Adrenal gland (tissue), 9 donors: ENCODE measurements at regions not wholly inside any gene's neighbourhood (a gene's known extent, or its start where the extent isn't known, plus 50 kb on each side); places are given as distances from the start of the nearest gene placed in this dataset.

Experiments used
- DNase-seq, 7 donors: peaks; one replicate each; pipeline ENCODE4 v3.0.0-alpha.2; 2019 to 2020
- H3K27ac ChIP-seq, 5 donors: fragments of 200-600 bp; sonication (generic) in 4 of 5; 1 replicate in 3 of 5; 2 replicates in 2 of 5; pipeline versions ENCODE4 v1.5.1 to v1.8.0; 2016 to 2020; ENCODE audit warnings: mild to moderate bottlenecking in 1 of 5
- H3K27me3 ChIP-seq: fragments of 200-600 bp; 2 replicates; pipeline ENCODE4 v1.8.0; 2021
- H3K36me3 ChIP-seq, 2 donors: fragments of 200-600 bp; replicated peaks in 1 of 2; 1 replicate in 1 of 2; 2 replicates in 1 of 2; pipeline versions ENCODE4 v1.5.1 to v1.8.0; 2018 to 2022
- H3K4me1 ChIP-seq, 2 donors: fragments of 200-600 bp; replicated peaks in 1 of 2; 1 replicate in 1 of 2; 2 replicates in 1 of 2; pipeline versions ENCODE4 v1.5.1 to v1.8.0; 2018 to 2021
- H3K4me3 ChIP-seq, 4 donors: fragments of 200-600 bp; sonication (generic) in 3 of 4; one replicate each; pipeline ENCODE4 v1.5.1; 2016 to 2018
- H3K9me3 ChIP-seq, 3 donors: fragments of 200-600 bp; sonication (generic) in 1 of 3; replicated peaks in 1 of 3; 1 replicate in 2 of 3; 2 replicates in 1 of 3; pipeline versions ENCODE4 v1.5.1 to v1.8.0; 2016 to 2021
- CTCF ChIP-seq, 6 experiments: fragments of 450-650 bp in 4 of 6; fragments of 200-600 bp in 2 of 6; sonication (generic) in 1 of 6; IDR thresholded peaks; 1 replicate in 5 of 6; 2 replicates in 1 of 6; pipeline versions ENCODE4 v1.5.1 to v1.8.0; 2016 to 2021; ENCODE audit warnings: antibody characterized with exemption in 6 of 6, mild to moderate bottlenecking in 2 of 6, moderate library complexity in 1 of 6
- POLR2A ChIP-seq, 2 donors: fragments of 450-650 bp; IDR thresholded peaks; one replicate each; pipeline ENCODE4 v1.6.1; 2017; ENCODE audit warnings: antibody characterized with exemption in 2 of 2, mild to moderate bottlenecking in 2 of 2, moderate library complexity in 1 of 2
- WGBS, 4 donors: extraction: QIAGEN DNeasy Blood & Tissue Kit in 2 of 4; methylation state at CpG; one replicate each; pipeline versions ENCODE4 v1.1.5 to v1.1.7; 2013 to 2017; 5-methylcytosine and 5-hydroxymethylcytosine counted together
- intact Hi-C, 2 donors: fragments of 100-400 bp; cut with DNase I; formaldehyde crosslinking; loops; one replicate each; pipeline versions ENCODE4 v1.14.1 to v1.15.0; 2022 to 2023
- donor health status: healthy with polysubstance abuse.
- donor health status: Bipolar disorder and iron deficiency.
- donor health status: DM: yes; HTN: yes; CAD: no.
- donor health status: DM: no; HTN: no; CAD: no.
- donor health status: DM: no; HTN: no; CAD: no.

GRCh38 chr17:53891726-53892125, 69.0 kb downstream of the KIF2B start:
- no peak overlapping the region for H3K4me3 ChIP-seq
- intact Hi-C loops, result no loop called here
- WGBS, 4 donors, result 76 to 85% (median 80%) methylated on average over 4 of the region's 4 CpGs
- no peaks in the 10 kb centered on the region for H3K9me3 ChIP-seq
- H3K36me3 ChIP-seq, result no peaks in the 10 kb centered on the region
- DNase-seq, result no peak
- no peak overlapping the region for H3K27ac ChIP-seq
- TF ChIP-seq POLR2A (IDR thresholded peaks at IDR 0.05) (no peak), CTCF (IDR thresholded peaks at IDR 0.05) (no peak)
- no peaks in the 10 kb centered on the region for H3K27me3 ChIP-seq
- H3K4me1 ChIP-seq, result no peaks in the 10 kb centered on the region

GRCh38 chr17:53892222-53892621, 69.5 kb downstream of the KIF2B start:
- no peaks in the 10 kb centered on the region for H3K36me3 ChIP-seq
- no peaks in the 10 kb centered on the region for H3K4me1 ChIP-seq
- H3K4me3 ChIP-seq, result no peak overlapping the region
- DNase-seq, result no peak
- no peak overlapping the region for H3K27ac ChIP-seq
- TF ChIP-seq CTCF (IDR thresholded peaks at IDR 0.05) (no peak), POLR2A (IDR thresholded peaks at IDR 0.05) (no peak)
- H3K27me3 ChIP-seq, result no peaks in the 10 kb centered on the region
- intact Hi-C loops, result no loop called here
- no peaks in the 10 kb centered on the region for H3K9me3 ChIP-seq
- WGBS, 4 donors, result 84 to 91% (median 89%) methylated on average over 3 of the region's 3 CpGs

- intact Hi-C loops, result no loop called here
- no peak for DNase-seq
- WGBS, 4 donors, result 31 to 61% (median 37%) methylated on average over 1 of the region's 1 CpG
- Histone ChIP-seq H3K27ac (no peak overlapping the region), H3K4me1 (no peaks in the 10 kb centered on the region), H3K4me3 (no peak overlapping the region), H3K36me3 (no peaks in the 10 kb centered on the region), H3K9me3 (no peaks in the 10 kb centered on the region), H3K27me3 (no peaks in the 10 kb centered on the region)
- TF ChIP-seq CTCF (IDR thresholded peaks at IDR 0.05) (no peak), POLR2A (IDR thresholded peaks at IDR 0.05) (no peak)
Measured at GRCh38 chr17:53894591-53894990, 71.9 kb downstream of the KIF2B start.

- WGBS, 4 donors, result 46 to 68% (median 61%) methylated on average over 1 of the region's 1 CpG
- no peak overlapping the region for H3K27ac ChIP-seq
- no peak for DNase-seq
- no peaks in the 10 kb centered on the region for H3K4me1 ChIP-seq
- H3K4me3 ChIP-seq, result no peak overlapping the region
- no peaks in the 10 kb centered on the region for H3K36me3 ChIP-seq
- no peak for TF ChIP-seq POLR2A (IDR thresholded peaks at IDR 0.05)
- no peak for TF ChIP-seq CTCF (IDR thresholded peaks at IDR 0.05)
- no peaks in the 10 kb centered on the region for H3K9me3 ChIP-seq
- intact Hi-C loops, result no loop called here
- no peaks in the 10 kb centered on the region for H3K27me3 ChIP-seq
Measured at GRCh38 chr17:53896047-53896446, 73.3 kb downstream of the KIF2B start.
